ENCODE measurements at regions not wholly inside any gene's neighbourhood (a gene's known extent, or its start where the extent isn't known, plus 50 kb on each side); places are given as distances from the start of the nearest gene placed in this dataset.

DNA sequence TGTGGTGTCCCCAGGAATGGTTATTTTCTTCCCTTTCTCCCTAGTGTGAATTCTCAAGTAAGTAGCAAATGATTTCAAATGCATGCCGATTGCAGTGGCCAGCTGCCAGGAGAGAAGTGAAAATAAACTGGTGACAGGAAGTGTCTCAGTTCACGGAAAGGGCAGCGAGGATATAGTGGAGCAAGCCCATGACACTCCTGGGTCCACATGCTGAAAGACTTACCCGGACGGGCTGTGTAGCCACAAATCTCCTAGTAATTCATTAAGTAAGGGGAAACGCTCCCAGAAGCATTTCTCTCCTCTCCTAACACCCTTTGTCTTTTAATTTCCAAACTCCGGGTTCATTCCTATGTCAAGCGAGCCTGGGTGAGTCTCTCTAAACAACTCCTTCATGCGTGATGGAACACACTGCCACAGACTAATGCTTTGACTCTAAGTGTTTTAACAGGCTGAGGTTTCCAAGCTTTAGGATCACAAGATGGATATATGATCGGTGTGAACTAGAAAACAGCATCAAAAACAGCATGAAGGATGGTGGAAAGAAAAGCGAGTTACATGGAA is 125.6 kb downstream of the CYP26A1 start:
- peaks cover 4 to 10% of the 10 kb centered on the region in 2 experiments; a peak in 2 of 4 replicates for H3K4me1 ChIP-seq (ENCODE audit: control insufficient read depth in 1 of 2, insufficient read depth in 2 of 2, low read length in 2 of 2)
- DNase-seq (ENCODE audit: low read depth, low spot score) (no peak), ATAC-seq (no peak)
- no peaks in the 10 kb centered on the region for H3K9me2 ChIP-seq (ENCODE audit: insufficient read depth)
- H2AFZ ChIP-seq (ENCODE audit: low read depth, low read length, poor library complexity, severe bottlenecking), result peak overlapping the region; percentile 63
- ChIA-PET CTCF (no interaction called here), RAD21 (ENCODE audit: low non-redundant PET in 1 of 2, low total read pairs in 2 of 2, uncharacterized antibody in 2 of 2, unreplicated experiment in 2 of 2) (no interaction called here), POLR2A (no interaction called here)
- H3K79me2 ChIP-seq (ENCODE audit: insufficient read depth, low read length), result no peaks in the 10 kb centered on the region
- H3K9me3 ChIP-seq (ENCODE audit: control insufficient read depth in 1 of 2, insufficient read depth in 1 of 2, low read depth in 1 of 2, low read length in 2 of 2), result no peaks in the 10 kb centered on the region
- H3K27me3 ChIP-seq (ENCODE audit: insufficient read depth, low read length), result no peaks in the 10 kb centered on the region
- no peak overlapping the region for H3K9ac ChIP-seq (ENCODE audit: low read length)
- H3K4me2 ChIP-seq (ENCODE audit: low read length), result peak overlapping the region; percentile 12; the same call in 1 of the 2 replicates
- TF ChIP-seq, protein P1, sequence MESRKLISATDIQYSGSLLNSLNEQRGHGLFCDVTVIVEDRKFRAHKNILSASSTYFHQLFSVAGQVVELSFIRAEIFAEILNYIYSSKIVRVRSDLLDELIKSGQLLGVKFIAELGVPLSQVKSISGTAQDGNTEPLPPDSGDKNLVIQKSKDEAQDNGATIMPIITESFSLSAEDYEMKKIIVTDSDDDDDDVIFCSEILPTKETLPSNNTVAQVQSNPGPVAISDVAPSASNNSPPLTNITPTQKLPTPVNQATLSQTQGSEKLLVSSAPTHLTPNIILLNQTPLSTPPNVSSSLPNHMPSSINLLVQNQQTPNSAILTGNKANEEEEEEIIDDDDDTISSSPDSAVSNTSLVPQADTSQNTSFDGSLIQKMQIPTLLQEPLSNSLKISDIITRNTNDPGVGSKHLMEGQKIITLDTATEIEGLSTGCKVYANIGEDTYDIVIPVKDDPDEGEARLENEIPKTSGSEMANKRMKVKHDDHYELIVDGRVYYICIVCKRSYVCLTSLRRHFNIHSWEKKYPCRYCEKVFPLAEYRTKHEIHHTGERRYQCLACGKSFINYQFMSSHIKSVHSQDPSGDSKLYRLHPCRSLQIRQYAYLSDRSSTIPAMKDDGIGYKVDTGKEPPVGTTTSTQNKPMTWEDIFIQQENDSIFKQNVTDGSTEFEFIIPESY (IDR thresholded peaks at IDR 0.05; ENCODE audit: extremely low read depth, insufficient replicate concordance, low read length), result no peak
- TF ChIP-seq, protein P2, sequence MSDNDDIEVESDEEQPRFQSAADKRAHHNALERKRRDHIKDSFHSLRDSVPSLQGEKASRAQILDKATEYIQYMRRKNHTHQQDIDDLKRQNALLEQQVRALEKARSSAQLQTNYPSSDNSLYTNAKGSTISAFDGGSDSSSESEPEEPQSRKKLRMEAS (IDR thresholded peaks at IDR 0.05), result no peak
- TF ChIP-seq EZH2phosphoT487 (IDR thresholded peaks at IDR 0.05; ENCODE audit: borderline replicate concordance), result no peak
- intact Hi-C loops (cut with micrococcal nuclease), result no loop called here
- H3K4me3 ChIP-seq (replicated peaks in 1 of 2; ENCODE audit: low read depth in 1 of 2, low read length in 2 of 2), result no peak overlapping the region
- H3K36me3 ChIP-seq (ENCODE audit: control insufficient read depth in 1 of 2, insufficient read depth in 2 of 2, low read length in 2 of 2), result no peaks in the 10 kb centered on the region
- BruUV-seq (replicated peaks), result no TSS peak
- no peaks in the 10 kb centered on the region for H4K20me1 ChIP-seq (ENCODE audit: insufficient read depth)
- H3K27ac ChIP-seq (ENCODE audit: low read depth, low read length), result no peak overlapping the region

DNA sequence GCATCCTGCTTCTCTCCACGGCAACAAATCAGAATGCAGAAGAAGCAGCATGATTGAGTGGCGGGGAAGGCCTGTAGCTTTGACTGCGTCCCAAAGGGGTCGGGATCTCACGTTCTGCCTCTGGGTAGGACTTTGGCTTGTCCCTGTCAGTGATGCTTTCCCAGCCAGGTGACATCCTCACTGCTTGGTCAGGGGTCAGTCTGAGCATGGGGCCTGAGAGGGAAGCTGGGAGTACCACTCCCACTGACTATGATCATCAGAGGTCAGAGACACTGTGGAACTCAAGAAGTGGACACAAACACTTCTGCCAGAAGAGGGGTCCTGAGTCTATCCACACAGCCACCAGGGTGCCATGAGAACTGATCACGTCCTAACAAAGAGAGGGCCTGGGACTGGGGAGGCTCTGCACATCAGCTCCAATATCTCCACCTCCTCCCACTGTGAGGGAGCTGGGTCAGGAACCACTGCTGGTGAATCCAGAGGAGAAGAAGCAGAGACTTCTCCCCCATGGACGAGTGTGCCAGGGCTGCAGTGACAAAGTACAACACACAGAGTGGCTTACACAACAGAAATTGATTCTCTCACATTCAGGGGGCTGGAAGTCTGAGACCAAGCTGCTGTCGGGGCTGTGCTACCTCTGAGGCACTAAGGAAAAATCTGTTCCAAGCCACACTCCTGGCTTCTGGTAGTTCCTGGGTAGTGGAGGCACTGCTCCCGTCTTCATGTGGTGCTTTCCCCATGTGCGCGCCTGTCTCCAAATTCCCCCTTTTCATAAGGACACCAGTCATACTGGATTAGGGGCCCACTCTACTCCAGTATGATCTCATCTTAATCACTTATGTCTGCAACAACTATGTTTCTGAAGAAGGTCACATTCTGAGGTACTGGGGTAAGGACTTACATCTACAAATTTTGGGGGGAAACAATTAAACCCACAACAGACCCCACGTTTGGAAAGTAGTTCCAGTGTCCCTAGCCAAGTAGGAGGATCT is 131.1 kb downstream of the CYP26A1 start:
- ATAC-seq (no peak), DNase-seq (ENCODE audit: low read depth, low spot score) (no peak)
- no peak for TF ChIP-seq ZFX (IDR thresholded peaks at IDR 0.05)
- TF ChIP-seq POLR2A (IDR thresholded peaks at IDR 0.05; ENCODE audit: borderline replicate concordance, extremely low read depth, insufficient read depth, insufficient read length), result no peak
- TF ChIP-seq, protein P2 (IDR thresholded peaks at IDR 0.05), result no peak
- no peak for TF ChIP-seq SP1 (IDR thresholded peaks at IDR 0.05; ENCODE audit: low read depth)
- TF ChIP-seq, protein P3, sequence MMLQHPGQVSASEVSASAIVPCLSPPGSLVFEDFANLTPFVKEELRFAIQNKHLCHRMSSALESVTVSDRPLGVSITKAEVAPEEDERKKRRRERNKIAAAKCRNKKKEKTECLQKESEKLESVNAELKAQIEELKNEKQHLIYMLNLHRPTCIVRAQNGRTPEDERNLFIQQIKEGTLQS (IDR thresholded peaks at IDR 0.05), result no peak
- TF ChIP-seq, protein P4, sequence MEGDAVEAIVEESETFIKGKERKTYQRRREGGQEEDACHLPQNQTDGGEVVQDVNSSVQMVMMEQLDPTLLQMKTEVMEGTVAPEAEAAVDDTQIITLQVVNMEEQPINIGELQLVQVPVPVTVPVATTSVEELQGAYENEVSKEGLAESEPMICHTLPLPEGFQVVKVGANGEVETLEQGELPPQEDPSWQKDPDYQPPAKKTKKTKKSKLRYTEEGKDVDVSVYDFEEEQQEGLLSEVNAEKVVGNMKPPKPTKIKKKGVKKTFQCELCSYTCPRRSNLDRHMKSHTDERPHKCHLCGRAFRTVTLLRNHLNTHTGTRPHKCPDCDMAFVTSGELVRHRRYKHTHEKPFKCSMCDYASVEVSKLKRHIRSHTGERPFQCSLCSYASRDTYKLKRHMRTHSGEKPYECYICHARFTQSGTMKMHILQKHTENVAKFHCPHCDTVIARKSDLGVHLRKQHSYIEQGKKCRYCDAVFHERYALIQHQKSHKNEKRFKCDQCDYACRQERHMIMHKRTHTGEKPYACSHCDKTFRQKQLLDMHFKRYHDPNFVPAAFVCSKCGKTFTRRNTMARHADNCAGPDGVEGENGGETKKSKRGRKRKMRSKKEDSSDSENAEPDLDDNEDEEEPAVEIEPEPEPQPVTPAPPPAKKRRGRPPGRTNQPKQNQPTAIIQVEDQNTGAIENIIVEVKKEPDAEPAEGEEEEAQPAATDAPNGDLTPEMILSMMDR (IDR thresholded peaks at IDR 0.05 in 2 of 3, conservative IDR thresholded peaks at IDR 0.05 in 1 of 3; ENCODE audit: borderline replicate concordance in 1 of 3, insufficient read depth in 1 of 3, low read depth in 2 of 3, low read length in 2 of 3), result no peak
- TF ChIP-seq YY1 (IDR thresholded peaks at IDR 0.05; ENCODE audit: extremely low read depth, insufficient replicate concordance, low read depth, low read length), result no peak
- no peaks in the 10 kb centered on the region for H3K27me3 ChIP-seq (ENCODE audit: insufficient read depth, low read length)
- H3K79me2 ChIP-seq (ENCODE audit: insufficient read depth, low read length), result no peaks in the 10 kb centered on the region
- no peak overlapping the region for H2AFZ ChIP-seq (ENCODE audit: low read depth, low read length, poor library complexity, severe bottlenecking)
- ChIA-PET POLR2A (no interaction called here), RAD21 (ENCODE audit: low non-redundant PET in 1 of 2, low total read pairs in 2 of 2, uncharacterized antibody in 2 of 2, unreplicated experiment in 2 of 2) (no interaction called here), CTCF (no interaction called here)
- no peaks in the 10 kb centered on the region for H3K9me3 ChIP-seq (ENCODE audit: control insufficient read depth in 1 of 2, insufficient read depth in 1 of 2, low read depth in 1 of 2, low read length in 2 of 2)
- intact Hi-C loops (cut with micrococcal nuclease), result no loop called here
- no peaks in the 10 kb centered on the region for H3K9me2 ChIP-seq (ENCODE audit: insufficient read depth)
- no peak overlapping the region for H3K27ac ChIP-seq (ENCODE audit: low read depth, low read length)
- H4K20me1 ChIP-seq (ENCODE audit: insufficient read depth), result no peaks in the 10 kb centered on the region
- H3K36me3 ChIP-seq (ENCODE audit: control insufficient read depth in 1 of 2, insufficient read depth in 2 of 2, low read length in 2 of 2), result no peaks in the 10 kb centered on the region
- no peak overlapping the region for H3K9ac ChIP-seq (ENCODE audit: low read length)
- BruUV-seq (replicated peaks), result no TSS peak
- no peak overlapping the region for H3K4me2 ChIP-seq (ENCODE audit: low read length)
- H3K4me1 ChIP-seq (ENCODE audit: control insufficient read depth in 1 of 2, insufficient read depth in 2 of 2, low read length in 2 of 2), result peaks cover 0 to 7% of the 10 kb centered on the region in 2 experiments; a peak in 2 of 4 replicates
- no peak overlapping the region for H3K4me3 ChIP-seq (replicated peaks in 1 of 2; ENCODE audit: low read depth in 1 of 2, low read length in 2 of 2)

Measured in HCT116 (cell line).